ENCODE measurements at regions not wholly inside any gene's neighbourhood (a gene's known extent, or its start where the extent isn't known, plus 50 kb on each side); places are given as distances from the start of the nearest gene placed in this dataset.
"Not testable (repeated sequence)": the region's sequence is repeated elsewhere in the genome, so short reads cannot be mapped to it uniquely, and the experiment has no call there.

DNA sequence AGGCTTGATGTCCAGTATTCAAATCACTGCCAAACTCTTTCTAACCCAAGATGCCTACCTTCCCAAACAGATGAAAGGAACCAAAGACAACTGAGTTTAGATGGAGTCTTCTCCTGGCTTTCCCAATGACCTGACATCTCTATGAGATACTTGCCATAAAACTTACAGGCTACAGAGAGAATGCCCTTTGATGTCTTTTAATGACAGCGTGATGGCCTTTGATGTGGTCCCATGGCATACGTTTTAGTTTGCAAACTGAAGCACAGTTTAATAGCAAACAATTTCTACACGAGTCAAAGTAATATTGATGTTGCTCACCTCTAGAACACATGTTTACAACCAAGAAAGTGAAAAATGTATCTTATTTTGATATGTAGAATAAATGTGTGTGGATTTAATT lies 73.2 kb downstream of the ZIC4 start:
- no peak for DNase-seq

DNA sequence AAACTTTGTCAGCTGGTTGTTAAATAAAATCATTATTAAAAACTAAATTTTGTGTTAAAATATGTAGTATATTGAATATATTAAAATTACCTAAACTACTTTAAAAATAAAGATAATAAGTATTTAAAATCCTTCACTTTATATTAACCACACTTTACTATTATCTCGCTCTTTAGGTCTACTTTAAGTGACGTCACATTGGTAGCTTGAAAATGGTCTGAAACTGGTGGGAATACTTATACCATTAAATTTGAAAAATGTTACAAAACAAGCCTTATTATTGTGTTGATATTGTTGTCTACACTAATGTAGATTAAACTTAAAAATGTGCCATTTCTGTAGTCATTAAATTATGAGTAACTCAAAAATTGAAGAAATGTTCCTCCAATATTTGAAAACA lies 77.6 kb downstream of the ZIC4 start:
- no peak for DNase-seq

DNA sequence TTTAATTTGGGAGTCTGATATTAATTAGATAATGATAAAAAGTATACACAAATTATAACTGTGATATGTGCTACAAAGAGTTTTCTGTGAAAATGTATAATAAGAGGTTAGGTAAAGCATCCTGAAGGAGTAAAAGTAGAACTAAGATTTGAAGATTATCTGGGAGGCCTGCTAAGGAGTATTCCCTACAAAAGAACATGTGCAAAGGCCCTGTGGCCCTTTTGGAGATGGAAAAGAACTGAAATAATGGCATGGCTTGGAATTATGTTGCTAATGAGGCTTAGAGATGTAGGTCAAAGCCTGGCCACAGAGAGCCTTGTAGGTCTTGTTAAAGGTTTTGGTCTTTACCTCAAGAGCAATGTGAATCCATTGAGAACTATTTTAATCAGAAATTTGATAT lies 82.0 kb downstream of the ZIC4 start:
- no peak for DNase-seq

DNA sequence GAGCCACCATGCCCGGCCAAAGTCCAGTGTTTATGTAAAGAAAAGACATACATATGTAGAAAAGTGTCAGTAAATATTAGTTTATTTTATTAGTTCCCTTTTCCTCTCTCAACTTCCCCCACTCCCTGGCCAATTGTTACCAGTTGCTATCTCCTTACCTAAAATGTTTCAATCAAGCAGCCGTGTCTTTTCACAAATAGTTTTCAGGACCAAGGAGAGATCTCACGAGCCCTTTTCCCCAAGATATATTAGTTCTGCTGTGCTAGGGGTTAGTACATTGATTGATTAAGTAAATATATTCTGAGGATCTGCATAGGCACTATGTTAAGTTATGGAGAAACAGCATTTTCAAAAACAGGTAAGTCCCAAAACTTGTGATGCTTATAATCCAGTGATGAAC lies 87.4 kb downstream of the ZIC4 start:
- DNase-seq: no peak

DNA sequence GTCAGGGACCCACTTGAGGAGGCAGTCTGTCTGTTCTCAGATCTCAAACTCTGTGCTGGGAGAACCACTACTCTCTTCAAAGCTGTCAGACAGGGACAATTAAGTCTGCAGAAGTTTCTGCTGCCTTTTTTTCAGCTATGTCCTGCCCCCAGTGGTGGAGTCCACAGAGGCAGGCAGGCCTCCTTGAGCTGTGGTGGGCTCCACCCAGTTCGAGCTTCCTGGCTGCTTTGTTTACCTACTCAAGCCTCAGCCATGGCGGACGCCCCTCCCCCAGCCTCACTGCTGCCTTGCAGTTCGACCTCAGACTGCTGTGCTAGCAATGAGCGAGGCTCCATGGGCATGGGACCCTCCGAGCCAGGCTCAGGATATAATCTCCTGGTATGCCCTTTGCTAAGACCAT lies 89.3 kb downstream of the ZIC4 start:
- not testable (repeated sequence) for DNase-seq

DNA sequence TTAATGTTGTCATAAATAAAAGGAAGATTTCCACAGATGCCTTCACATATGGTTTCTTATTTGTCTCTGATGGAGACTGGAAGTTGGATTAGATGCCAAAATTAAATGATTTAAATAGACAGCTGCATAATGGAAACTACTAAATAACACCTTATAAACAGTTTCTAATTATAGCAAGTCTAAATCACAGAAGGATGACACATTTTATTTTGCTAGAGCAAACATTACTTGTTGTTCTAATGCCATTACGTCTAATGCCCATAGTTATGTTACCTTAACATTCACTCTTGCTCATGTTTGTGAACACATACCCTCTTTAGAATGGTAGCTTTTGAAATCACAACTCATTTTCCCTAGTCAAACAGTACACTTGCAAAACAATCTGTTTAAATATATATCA lies 92.8 kb downstream of the ZIC4 start:
- DNase-seq: no peak

DNA sequence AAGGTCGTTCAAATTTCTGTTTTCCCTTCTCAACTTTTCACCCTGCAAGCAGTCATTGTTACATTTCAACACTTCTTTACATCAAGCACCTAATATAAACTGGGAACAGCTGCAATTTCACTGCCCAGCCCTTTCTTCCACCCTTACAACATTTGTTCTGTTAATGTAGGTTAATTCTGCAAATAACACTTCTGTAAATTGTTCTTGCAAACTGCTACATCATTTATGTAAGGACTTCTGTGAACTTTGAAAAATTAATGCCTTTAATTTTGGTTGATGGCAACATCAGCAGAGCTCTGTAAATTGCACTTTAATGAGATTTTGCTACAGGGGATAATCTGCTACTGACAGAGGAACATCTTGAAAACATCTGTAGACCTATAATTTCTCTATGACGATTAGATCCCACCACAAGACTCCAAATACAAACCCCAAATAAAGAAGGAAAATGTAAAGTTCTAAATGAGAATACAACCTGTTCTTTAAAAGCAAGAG lies 93.5 kb downstream of the ZIC4 start:
- no peak for DNase-seq

DNA sequence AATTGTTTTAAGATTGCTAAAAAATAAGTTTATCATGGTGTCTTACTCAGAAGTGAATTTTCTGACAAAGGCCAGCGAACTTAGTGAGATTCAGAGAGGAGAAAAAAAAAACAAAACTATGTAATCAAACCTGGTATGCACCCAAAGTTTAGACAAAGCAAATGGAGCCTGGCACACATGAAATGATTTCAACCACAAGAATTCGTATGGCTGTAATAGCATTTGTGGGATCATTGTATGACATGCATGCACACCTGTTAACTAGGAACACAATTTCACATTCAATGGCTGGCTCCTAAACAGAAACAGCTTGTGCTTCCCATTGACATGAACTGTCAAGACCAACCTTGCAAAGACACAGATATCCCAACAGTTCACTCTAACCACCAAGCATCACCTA lies 94.6 kb downstream of the ZIC4 start:
- no peak for DNase-seq

DNA sequence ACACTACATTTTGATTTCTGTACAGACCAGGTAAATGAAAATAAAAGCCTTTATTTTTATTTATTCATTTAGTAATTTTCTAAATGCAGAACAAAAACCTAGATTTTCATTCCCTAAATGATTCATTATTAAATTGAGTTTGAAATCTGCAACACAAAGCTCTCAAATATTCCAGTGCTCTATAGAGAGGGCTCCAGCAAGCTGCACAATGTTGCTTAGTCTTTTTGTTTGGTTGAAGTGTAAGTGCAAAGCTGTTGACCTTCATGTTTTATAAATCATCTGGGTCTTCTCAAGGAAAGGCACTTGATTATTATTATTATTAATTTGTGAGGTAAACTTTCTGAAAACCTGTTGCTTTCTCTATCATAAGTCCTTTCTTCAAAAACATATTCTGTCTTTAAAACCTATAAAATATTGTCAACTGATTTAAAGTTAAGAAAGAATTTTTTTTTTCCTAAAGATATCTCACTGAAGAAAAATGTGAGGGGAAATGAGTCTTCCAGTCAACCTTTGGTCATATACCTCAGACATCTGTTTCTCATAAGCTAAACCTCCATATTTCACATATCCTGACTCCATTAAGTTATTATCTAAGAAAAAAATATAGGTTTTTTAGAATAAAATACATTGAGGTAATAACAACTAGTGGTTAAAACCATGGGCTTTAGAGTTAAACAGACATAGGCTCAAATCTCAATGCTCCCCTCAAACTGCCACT lies 100.7 kb downstream of the ZIC4 start:
- DNase-seq: no peak

DNA sequence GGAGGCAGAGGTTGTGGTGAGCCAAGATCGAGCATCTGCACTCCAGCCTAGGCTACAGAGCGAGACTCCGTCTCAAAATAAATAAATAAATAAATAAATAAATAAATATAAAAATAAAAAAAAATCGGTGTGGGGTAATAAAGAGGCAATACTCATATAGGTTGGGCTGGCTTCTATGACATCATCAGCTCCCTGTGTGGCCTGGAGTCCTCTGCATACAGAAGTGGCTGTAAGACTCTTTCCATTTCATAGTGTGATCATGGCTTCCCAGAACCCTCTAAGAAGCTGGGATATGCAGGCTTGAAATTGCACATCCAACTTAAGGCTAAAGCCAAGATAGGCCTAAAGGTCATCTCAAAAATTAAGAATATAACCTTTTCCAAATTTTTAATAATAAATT lies 101.6 kb downstream of the ZIC4 start:
- no peak for DNase-seq

DNA sequence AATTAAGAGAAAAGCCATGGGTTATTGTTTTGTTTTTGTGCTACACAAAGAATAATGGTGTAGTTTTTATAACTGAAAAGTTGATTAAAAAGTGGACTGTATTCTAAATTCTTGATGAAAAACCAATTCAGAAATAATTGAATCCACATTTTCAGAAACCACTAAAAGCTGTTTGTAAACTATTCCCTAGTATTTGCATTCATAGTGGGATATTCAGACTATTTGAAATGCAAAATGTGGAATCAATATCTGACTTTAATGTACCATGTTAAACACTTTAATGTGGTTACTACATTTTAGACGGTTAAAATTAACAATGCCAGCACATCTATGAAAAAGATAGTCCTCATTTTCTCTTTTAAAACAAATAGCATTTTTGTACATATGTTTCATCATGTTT lies 104.6 kb downstream of the ZIC4 start:
- DNase-seq: no peak

DNA sequence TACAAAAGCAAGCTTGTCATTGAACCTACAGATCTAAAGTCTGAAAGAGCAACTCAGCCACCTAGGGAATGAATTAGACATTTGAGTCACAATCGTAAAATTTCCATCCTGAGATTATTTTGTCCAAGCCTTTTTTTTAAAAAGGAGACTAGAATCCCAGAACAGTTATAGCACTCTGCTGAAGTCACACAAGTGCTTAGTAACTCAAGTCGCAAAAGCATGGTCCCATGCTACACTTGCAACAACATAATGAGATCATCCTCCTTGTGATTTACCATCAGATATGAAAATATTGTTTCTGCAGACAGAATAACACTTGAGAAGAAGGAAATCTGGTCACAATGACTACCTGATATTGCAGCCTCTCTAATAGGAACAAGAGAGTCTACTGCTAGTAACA lies 106.7 kb downstream of the ZIC4 start:
- no peak for DNase-seq

DNA sequence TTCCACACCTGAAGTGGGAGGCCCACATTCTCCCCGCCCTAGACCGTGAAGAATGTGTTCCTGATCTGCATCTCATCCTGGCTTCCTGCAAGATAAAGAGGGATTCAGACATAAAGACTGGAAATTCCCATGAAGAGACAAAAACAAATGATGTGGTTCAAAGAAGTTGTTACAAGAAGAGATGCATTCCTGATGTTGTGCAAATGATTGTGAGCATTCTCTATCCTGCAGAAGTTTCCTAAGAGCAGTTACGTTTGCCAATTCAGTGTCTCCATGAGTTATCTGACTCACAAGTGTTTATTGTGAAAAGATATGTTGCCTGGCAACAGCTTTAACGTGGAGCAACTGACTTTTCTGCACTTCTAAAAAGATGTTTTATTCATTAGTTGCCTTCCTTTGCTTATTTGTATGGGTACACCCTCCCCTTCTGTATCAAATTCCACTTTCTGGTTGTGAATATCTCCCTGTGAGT lies 107.8 kb downstream of the ZIC4 start:
- DNase-seq: peak; percentile 56

DNA sequence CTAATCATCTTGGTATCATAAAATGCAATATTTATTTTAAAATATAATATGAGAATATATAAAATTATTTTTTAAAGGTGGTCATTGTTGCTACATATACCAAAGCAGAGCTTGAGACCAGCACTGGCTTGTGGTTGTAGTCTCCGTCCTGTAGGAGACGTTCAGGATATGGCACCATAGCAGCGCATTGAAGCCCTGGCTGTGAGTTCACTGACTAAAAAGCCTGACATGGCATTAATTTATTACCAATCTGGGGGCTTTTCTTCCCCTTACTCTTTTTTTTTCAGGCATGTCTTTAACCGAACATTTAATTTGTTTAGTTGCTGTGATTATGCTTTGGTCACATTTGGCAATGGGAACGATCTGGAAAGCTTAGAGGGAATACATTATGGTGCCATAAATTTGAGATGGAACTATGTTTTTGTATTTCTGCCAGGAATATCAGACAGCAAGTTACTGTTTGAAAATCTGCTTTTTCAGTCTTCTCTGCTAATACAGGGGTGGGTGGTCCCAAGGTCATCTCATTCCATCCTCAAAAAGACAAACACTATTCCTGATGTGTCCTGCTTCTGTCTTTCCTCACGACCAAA lies 108.5 kb downstream of the ZIC4 start:
- no peak for DNase-seq

DNA sequence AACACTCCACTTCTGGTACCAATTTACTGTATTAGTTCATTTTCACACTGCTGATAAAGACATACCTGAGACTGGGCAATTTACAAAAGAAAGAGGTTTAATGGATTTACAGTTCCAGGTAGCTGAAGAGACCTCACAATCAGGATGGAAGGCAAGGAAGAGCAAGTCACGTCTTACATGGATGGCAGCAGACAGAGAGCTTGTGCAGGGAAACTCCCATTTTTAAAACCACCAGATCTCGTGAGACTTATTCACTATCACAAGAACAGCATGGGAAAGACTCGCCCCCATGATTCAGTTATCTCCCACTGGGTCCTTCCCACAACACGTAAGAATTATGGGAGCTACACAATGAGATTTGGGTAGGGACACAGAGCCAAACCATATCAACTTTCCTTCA lies 119.0 kb downstream of the ZIC4 start:
- DNase-seq: not testable (repeated sequence)

DNA sequence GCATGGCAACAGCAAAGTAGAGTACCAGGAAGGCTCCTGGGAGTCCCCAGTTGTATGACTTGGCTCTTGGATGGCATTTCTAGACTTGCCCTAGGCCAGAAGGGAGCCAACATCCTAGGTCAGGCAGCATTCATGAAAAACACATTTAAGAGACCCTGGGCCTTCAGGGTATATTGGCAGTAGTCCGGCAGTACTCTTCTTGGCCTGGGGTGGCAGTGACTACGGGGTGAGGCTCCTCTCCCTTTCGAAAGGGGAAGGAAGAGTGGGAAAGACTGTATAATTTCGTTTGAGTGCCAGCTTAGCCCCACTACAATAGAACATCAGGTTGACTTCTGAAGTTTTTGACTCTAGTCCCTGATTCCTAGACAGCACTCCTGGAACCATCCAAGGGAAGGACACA lies 136.4 kb downstream of the ZIC4 start:
- DNase-seq: no peak

DNA sequence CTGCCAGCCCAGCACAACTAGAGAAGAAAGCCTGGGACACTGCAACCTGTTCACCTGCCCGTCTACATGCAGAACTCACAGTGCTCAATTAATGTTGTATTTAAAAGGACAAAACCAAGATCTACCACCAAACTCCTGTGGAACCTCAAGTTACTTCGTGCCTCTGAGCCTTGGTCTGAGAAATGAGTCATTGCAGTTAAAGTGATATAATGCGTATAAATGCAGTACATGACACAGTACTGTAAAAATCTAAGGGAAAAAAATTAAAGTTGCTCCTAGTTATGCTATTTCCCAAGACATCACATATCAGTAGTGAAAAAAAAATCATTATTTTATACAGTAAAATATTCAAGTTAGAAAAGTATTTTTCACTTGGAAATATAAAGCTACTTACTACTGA lies 138.9 kb downstream of the ZIC4 start:
- no peak for DNase-seq

DNA sequence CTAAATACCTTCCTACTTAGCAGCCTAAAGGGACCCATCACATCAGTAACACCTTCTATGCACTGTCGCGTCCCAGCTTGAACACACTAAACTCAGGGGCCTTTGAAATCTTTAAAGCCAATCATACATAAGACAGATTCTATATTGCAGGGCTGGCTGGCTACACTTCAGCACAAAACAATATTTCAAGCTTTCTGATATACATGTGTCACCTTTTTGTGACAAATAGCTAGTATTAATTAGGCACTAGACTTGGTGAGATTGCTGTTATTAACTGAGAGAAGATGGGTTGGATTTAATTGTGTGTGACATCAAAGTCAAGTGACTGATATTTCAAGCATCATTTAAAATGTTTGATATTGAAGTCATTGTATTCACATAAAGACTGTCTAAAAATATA lies 148.4 kb downstream of the ZIC4 start:
- no peak for DNase-seq

DNA sequence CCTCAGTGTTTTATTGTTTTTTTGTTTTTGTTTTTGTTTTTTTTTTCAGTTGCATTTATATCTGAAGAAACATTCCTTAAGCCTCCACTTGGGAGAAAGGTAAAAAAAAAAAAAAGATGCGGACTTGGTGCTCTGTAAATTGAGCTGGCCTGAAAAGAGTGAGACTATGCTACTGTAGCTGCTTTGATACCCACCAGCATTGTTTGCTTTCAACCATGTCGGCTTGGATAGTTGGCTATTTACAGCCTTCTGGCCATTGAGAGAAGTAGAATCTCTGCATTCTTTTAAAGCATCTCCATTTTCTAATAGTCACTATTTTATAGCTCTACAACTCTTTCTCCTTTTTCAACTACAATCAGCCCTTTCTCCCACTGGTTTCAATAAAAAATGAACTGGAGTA lies 149.6 kb downstream of the ZIC4 start:
- DNase-seq: no peak

DNA sequence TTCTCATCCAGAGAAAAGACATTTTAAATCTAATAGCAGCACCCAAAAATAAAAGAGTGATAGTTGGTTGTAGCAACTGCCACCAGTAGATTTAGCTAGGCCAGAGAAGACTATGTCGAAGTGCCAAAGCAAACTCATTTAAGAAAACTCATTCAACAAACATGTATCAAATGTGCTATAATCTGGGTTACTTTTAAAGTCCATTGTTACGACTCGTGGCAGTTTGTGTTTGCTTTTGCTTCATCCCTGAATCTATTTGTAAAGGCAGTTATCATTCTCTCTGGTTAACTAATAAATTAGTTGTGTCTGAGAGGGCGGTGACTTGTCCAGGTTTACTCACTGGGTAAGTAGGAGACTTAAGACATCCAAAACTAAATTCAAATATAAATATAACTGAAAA lies 159.4 kb downstream of the ZIC4 start:
- no peak for DNase-seq

DNA sequence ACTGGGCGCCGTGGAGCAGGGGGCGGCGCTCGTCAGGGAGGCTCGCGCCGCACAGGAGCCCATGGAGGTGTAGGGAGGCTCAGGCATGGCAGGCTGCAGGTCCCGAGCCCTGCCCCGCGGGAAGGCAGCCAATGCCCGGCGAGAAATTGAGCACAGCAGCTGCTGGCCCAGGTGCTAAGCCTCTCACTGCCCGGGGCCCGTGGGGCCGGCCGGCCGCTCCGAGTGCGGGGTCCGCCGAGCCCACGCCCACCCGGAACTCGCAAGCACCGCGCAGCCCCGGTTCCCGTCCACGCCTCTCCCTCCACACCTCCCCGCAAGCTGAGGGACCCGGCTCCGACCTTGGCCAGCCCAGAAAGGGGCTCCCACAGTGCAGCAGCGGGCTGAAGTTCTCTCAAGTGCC lies 160.7 kb downstream of the ZIC4 start:
- DNase-seq: not testable (repeated sequence)

DNA sequence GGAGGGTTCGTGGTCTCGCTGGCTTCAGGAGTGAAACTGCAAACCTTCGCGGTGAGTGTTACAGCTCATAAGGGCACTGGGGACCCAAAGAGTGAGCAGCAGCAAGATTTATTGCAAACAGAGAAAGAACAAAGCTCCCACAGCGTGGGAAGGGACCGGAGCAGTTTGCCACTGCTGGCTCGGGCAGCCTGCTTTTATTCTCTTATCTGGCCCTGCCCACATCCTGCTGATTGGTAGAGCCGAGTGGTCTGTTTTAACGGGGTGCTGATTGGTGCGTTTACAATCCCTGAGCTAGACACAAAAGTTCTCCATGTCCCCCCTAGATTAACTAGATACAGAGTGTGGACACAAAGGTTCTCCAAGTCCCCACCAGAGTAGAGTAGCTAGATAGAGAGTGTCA lies 161.3 kb downstream of the ZIC4 start:
- not testable (repeated sequence) for DNase-seq

DNA sequence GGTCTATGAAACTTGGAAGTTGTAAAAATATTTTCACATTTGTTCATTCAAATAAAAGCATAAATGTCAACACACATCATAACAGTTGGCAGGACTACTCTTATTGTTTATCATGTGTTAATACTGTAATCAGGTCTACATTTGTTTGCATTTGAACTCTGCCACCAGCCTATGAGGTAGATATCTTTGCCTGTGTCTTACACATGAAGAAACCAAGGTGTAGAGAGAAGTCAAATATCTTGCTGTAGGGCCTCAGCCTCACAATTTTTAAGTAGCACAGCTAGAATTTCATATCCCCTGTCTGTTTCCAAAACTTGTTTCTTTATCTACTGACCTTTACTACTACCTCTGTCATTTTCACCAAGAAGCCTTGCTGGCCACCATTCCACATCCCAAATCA lies 161.9 kb downstream of the ZIC4 start:
- no peak for DNase-seq

DNA sequence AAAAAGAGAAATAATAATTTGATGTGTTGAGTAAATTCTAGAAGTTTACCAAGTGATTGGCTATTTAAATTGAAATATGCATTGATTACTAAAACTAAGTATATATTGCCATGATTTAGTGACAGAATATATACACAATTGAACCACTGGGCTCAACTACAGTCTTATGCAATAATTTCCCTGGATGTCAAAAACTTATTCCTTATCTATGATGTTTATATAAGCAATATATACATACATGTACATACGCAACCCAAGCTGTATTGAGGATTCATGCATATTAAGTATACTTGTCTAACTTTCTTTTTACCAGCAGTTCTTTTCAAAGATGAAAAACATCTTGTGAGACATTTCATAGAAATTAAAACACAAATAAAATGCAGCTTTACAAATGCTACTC lies 165.8 kb downstream of the ZIC4 start:
- DNase-seq: no peak

DNA sequence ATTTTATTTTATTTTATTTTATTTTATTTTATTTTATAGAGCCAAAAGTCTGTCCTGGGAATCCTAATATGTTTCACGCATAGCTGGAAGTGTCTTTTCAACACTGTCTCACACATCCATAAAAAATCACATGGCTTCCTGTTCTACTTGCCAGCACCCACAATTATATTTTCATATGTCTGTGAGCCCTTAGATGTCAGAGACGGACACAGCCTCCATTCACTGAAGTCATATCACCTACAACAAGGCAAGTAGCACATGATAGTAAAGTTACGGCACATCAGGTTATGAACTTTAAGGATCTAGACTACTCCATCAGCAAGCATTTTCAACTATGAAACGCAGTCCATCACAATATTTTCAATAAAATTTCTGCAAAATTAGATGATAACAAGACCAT lies 168.4 kb downstream of the ZIC4 start:
- DNase-seq: no peak

Data from islet precursor cell (in vitro differentiated cells).